ENCODE measurements at regions not wholly inside any gene's neighbourhood (a gene's known extent, or its start where the extent isn't known, plus 50 kb on each side); places are given as distances from the start of the nearest gene placed in this dataset.

DNA sequence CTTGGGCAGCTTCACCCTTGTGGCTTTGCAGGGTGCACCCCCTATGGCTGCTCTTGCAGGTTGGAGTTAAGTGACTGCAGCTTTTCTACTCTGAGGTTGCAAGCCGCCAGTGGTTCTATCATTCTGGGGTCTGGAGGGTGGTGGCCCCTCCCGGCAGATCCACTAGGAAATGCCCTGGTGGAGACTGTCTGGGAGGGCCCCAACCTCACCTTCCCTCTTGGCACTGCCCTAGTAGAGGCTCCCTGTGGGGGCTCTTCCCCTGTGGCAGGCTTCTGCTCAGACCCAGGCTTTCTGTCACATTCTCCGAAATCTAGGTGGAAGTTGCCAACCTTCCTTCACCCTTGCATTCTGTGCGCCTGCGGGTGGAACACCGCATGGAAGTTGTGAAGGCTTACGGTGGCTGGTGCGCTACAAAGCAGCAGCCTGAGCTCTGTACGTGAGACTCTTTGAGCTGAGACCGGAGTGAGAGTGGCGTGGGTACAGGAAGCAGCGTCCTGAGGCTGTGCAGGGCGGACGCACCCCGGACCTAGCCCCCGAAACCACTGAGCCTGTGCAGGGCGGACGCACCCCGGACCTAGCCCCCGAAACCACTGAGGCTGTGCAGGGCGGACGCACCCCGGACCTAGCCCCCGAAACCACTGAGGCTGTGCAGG, 626.7 kb upstream of the FRG1 start:
- DNase-seq, result no peak

GRCh38 chr4:189322426-189322825, 618.2 kb upstream of the FRG1 start:
- no peak for DNase-seq

- no peak for DNase-seq
Measured at GRCh38 chr4:189341881-189342280, 598.8 kb upstream of the FRG1 start.

- DNase-seq, result no peak
Measured at GRCh38 chr4:189355590-189355989, 585.1 kb upstream of the FRG1 start.

DNA sequence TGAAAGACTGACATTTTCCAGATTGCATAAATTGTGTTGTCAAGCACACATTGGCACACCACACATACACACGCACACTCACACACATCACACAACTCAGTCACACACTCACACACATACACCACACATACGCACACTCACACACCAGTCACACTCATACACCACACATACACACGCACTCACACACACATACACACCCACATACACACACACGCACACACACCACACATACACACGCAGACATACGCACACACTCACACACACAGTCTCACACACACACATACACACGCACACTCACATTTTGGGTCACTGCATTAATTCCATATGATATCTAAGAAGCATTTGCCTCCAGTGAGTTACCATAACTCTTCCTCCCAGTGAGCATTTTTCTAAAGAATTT, 578.3 kb upstream of the FRG1 start:
- DNase-seq, result no peak

GRCh38 chr4:189364032-189364449, 576.6 kb upstream of the FRG1 start:
- DNase-seq, result peak; percentile 8

DNA sequence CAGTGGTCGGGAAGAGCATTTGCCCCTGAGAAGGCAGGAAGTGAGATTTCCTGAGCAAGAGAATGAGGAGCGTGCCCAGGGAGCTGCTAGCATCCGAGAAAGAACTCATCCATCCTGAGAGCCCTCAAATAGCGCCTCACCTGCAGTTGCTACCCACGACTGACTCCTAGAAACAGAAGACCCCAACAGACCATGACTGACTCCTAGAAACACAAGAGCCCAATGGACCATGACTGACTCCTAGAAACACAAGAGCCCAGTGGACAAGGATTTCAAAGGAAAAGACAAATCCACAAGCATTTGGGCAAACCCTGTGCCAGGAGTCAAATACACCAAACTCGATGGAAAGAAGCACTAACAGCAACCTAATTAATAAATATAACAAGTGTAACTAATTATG, 575.2 kb upstream of the FRG1 start:
- no peak for DNase-seq

DNA sequence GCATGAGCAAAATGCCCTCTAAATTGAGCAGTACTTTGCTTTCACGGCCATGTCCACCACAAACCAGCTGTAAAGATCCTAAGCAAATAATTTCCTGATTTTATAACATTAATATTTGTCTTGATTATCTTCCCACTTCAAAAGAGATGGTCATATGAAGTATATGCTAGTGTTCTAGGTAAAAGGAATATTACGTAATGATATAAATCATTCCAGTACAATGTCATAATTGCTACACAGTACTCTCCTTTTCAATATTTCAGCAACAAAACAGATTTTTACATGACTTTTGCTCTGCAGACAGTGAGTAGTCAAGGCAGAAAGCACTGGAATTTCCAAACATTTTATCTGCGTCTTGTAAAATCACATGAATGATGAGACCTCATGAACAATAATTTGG, 572.8 kb upstream of the FRG1 start:
- DNase-seq, result no peak

- no peak for DNase-seq
Measured at GRCh38 chr4:189374176-189374575, 566.5 kb upstream of the FRG1 start.

DNA sequence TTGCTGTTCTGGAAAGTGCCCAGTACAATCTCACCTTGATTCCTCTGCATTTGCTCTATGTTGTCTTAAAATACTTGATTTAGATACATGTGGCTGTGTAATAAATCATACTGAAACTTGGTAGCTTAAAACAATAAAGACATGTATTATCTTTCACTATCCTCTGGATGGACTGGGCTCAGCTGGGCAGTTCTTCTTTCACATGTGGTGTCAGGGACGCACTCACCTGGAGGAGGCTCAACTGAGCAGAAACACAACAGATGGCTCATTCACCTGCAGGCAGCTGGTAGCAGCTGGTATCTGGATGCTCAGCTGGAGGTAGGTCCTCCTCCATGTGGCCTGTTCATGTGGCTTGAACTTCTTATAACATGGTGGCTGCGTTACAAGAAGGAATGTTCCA, 563.8 kb upstream of the FRG1 start:
- no peak for DNase-seq

GRCh38 chr4:189377569-189377968, 563.1 kb upstream of the FRG1 start:
- no peak for DNase-seq

DNA sequence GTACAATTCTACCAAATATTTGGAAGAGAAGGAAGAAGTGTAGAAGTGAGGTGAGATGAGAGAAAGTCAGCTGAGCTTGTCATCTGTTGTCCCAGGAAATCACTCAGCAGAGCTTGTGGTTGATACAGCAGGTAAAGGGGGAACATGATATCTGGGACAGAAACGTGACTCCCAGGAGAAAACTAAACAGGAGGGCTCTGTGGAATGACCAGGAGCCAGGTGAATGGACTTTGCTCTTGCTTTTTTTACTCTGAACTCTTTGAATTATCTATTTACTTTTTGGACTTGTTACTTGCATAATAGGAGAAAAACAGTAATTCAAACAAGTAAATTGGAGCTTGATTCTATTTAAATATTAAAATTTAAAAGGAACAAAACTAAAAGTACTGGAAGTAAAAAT, 555.6 kb upstream of the FRG1 start:
- DNase-seq, result no peak

GRCh38 chr4:189385579-189385978, 555.1 kb upstream of the FRG1 start:
- DNase-seq, result no peak

GRCh38 chr4:189396435-189396834, 544.2 kb upstream of the FRG1 start:
- no peak for DNase-seq

- no peak for DNase-seq
Measured at GRCh38 chr4:189404271-189404670, 536.4 kb upstream of the FRG1 start.

DNA sequence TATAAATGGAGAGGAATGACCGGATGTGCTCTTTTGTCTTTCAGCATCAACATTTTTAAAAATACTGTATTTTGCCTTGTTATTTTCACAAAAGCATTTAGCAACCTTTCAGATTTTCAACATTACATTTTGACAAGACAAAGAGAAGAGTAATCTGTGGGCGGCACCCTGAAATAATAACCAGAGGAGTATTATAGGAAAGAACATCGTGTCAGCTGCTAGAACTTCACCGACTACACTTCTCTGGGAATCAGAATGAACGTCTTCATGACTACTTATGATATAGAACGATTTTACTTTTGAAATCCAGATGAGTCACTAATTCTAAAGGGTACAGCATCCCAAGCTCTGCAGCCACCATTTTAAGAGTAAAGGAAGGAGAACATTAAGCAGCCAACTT, 531.5 kb upstream of the FRG1 start:
- DNase-seq, result no peak

DNA sequence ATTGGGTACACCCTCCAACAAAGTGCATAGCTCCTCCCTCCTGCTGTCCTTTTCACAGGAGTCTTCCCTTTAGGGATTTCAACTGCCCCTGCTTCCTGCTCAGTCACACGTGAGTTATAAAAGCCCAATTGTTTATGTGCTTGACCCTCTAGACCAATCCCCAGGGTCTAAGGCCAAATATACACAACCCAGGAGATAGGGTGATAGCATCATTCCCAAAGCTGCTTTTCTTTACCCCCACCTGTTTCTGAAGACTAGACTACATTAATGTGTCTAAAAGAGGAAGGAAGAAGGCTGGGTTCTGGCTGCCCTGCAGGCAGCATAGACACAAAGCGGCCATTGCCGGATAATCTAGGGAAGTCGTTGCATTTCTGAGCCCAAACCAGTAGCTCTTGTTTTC, 526.7 kb upstream of the FRG1 start:
- no peak for DNase-seq

DNA sequence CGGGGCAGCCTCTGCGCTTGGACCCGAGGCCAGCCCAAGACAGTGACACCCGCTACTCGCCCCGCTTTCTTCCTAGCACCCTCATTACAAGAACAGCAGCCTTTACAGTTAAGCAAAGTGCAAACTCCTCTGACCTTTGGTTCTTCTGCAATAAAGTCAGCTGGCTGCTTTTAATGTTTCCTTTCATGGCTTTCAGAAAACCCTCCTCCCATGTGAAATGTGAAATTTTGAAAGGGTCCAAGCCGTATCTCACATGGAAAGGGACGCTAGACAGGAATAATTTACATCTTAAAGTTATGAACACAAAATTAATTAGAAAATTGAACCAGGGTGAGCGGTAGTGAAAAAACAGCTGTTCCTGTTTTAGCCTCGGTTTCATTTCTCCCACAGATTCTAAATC, 520.1 kb upstream of the FRG1 start:
- no peak for DNase-seq

DNA sequence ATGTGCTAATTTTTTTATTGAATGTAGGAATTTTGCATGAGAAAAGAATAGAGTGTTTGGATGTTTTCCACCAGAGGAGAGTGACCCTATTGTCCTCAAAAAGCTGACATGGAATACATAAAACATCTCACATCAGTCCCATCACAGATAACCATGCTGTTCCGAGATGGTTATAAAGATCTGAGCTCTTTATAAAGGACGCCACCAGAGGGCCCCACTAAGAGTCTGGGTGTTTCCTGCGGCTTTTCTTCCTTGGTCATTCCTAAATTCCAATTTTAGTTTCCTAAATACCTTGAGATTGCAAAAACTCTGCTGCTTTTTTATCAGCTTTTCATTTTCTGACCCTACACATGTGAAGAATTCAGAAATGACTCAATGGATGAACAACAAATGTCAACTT, 504.5 kb upstream of the FRG1 start:
- no peak for DNase-seq

- no peak for DNase-seq
Measured at GRCh38 chr4:189440716-189441115, 500.0 kb upstream of the FRG1 start.

- no peak for DNase-seq
Measured at GRCh38 chr4:189443341-189443740, 497.3 kb upstream of the FRG1 start.

GRCh38 chr4:189445613-189446012, 495.1 kb upstream of the FRG1 start:
- no peak for DNase-seq

- no peak for DNase-seq
Measured at GRCh38 chr4:189463734-189464133, 476.9 kb upstream of the FRG1 start.

GRCh38 chr4:189494407-189494806, 446.3 kb upstream of the FRG1 start:
- no peak for DNase-seq

- no peak for DNase-seq
Measured at GRCh38 chr4:189497516-189497915, 443.2 kb upstream of the FRG1 start.

DNA sequence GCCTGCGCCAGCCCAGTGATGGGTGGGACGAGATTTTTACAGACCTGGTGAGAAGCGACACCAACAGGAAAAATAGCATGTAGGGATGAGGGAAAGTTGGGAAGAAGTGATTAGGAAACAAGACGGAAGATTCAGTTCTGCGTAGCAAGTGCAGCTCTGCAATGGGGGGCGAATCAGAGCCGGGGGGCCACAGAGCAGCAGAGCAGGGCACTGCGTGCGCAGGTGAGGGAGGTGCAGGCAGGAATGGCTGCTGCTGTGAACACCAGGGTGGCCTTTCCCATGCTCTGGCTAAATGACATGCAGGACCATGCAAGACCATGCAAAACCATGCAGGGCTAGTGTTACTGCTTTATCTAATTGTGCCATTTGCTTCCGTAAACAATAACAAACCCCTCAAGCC, 442.7 kb upstream of the FRG1 start:
- DNase-seq, result no peak

Data from NCI-H1048 (cell line).